Left colon (tissue), 2 donors: ENCODE measurements at regions not wholly inside any gene's neighbourhood (a gene's known extent, or its start where the extent isn't known, plus 50 kb on each side); places are given as distances from the start of the nearest gene placed in this dataset.

Experiments
- ATAC-seq: fragments of 200-7000 bp; cut with Tn5 transposase; one replicate; pipeline ENCODE4 v1.9.1; 2020; ENCODE audit warnings: mild to moderate bottlenecking, moderate library complexity
- DNase-seq, 2 donors: peaks; one replicate each; pipeline ENCODE4 v3.0.0-alpha.2; 2020
- intact Hi-C, 2 donors: fragments of 100-400 bp; cut with DNase I in 1 of 2; cut with micrococcal nuclease in 1 of 2; formaldehyde crosslinking; loops; one replicate each; pipeline versions ENCODE4 v1.11.2 to v1.14.0; 2022; cut with DNase I, micrococcal nuclease
- donor health status: DM: no; HTN: no; CAD: no.
- donor health status: DM: yes; HTN: yes; CAD: no.

GRCh38 chr20:50242548-50242862, 51.9 kb downstream of the CEBPB start:
- intact Hi-C loops = no loop called here
- no peak for ATAC-seq
- no peak for DNase-seq

- DNase-seq (peak; percentile 63 to 68), ATAC-seq (peak; percentile 91)
- intact Hi-C loops = no loop called here
Observed at GRCh38 chr20:50242863-50243609, 52.4 kb downstream of the CEBPB start.

GRCh38 chr20:50243610-50244351, 53.2 kb downstream of the CEBPB start:
- ATAC-seq = no peak
- no peak for DNase-seq
- intact Hi-C loops = no loop called here

GRCh38 chr20:50244352-50245149, 53.9 kb downstream of the CEBPB start:
- ATAC-seq (no peak), DNase-seq (no peak)
- intact Hi-C loops = no loop called here

GRCh38 chr20:50245498-50246366, 55.1 kb downstream of the CEBPB start:
- ATAC-seq (no peak), DNase-seq (no peak)
- intact Hi-C loops = no loop called here

GRCh38 chr20:50246367-50247195, 56.0 kb downstream of the CEBPB start:
- intact Hi-C loops = no loop called here
- no peak for DNase-seq
- no peak for ATAC-seq

GRCh38 chr20:50247196-50248094, 56.8 kb downstream of the CEBPB start:
- intact Hi-C loops = no loop called here
- ATAC-seq = no peak
- DNase-seq = no peak

GRCh38 chr20:50248104-50248641, 57.5 kb downstream of the CEBPB start:
- DNase-seq = no peak
- intact Hi-C loops = no loop called here
- ATAC-seq = peak; percentile 22

- ATAC-seq (peak; percentile 72), DNase-seq (no peak)
- intact Hi-C loops = no loop called here
Observed at GRCh38 chr20:50249447-50250388, 59.1 kb downstream of the CEBPB start.

GRCh38 chr20:50250679-50251382, 60.2 kb downstream of the CEBPB start:
- ATAC-seq (no peak), DNase-seq (no peak)
- intact Hi-C loops = no loop called here

- DNase-seq (no peak), ATAC-seq (no peak)
Observed at GRCh38 chr20:50251383-50251748, 60.7 kb downstream of the CEBPB start.

GRCh38 chr20:50251992-50252511, 61.4 kb downstream of the CEBPB start:
- intact Hi-C loops = no loop called here
- ATAC-seq (no peak), DNase-seq (no peak)

More at GRCh38 chr20:50251383-50251748, 60.7 kb downstream of the CEBPB start:
- intact Hi-C loops = no loop called here

GRCh38 chr20:50252701-50253100, 62.1 kb downstream of the CEBPB start:
- no peak for DNase-seq
- ATAC-seq = no peak
- intact Hi-C loops = no loop called here

- intact Hi-C loops = no loop called here
- no peak for ATAC-seq
- no peak for DNase-seq
Observed at GRCh38 chr20:50253101-50253500, 62.5 kb downstream of the CEBPB start.

- intact Hi-C loops = no loop called here
- no peak for ATAC-seq
Observed at GRCh38 chr20:50254466-50255079, 63.9 kb downstream of the CEBPB start.

More at GRCh38 chr20:50254466-50255079, 63.9 kb downstream of the CEBPB start:
- DNase-seq = no peak
